ENCODE measurements at regions not wholly inside any gene's neighbourhood (a gene's known extent, or its start where the extent isn't known, plus 50 kb on each side); places are given as distances from the start of the nearest gene placed in this dataset.

- DNase-seq: no peak
Observed at GRCh38 chr6:148653138-148653776, 93.6 kb upstream of the UST start.

GRCh38 chr6:148657048-148657447 lies 89.8 kb upstream of the UST start:
- no peak for DNase-seq

- no peak for DNase-seq
Observed at GRCh38 chr6:148658681-148659430, 88.0 kb upstream of the UST start.

- DNase-seq: no peak
Observed at GRCh38 chr6:148667395-148667794, 79.4 kb upstream of the UST start.

GRCh38 chr6:148671085-148671484 lies 75.7 kb upstream of the UST start:
- no peak for DNase-seq

GRCh38 chr6:148671952-148672351 lies 74.9 kb upstream of the UST start:
- DNase-seq: no peak

- no peak for DNase-seq
Observed at GRCh38 chr6:148674306-148674705, 72.5 kb upstream of the UST start.

GRCh38 chr6:148677594-148678476 lies 69.0 kb upstream of the UST start:
- DNase-seq: no peak

- DNase-seq: no peak
Observed at GRCh38 chr6:148678682-148679081, 68.1 kb upstream of the UST start.

- DNase-seq: no peak
Observed at GRCh38 chr6:148681666-148682065, 65.2 kb upstream of the UST start.

GRCh38 chr6:148682252-148682651 lies 64.6 kb upstream of the UST start:
- DNase-seq: no peak

GRCh38 chr6:148682990-148683389 lies 63.8 kb upstream of the UST start:
- DNase-seq: peak; percentile 5

GRCh38 chr6:148689168-148689567 lies 57.7 kb upstream of the UST start:
- no peak for DNase-seq

- no peak for DNase-seq
Observed at GRCh38 chr6:148693882-148694484, 52.8 kb upstream of the UST start.
